ENCODE measurements at regions not wholly inside any gene's neighbourhood (a gene's known extent, or its start where the extent isn't known, plus 50 kb on each side); places are given as distances from the start of the nearest gene placed in this dataset.

DNA sequence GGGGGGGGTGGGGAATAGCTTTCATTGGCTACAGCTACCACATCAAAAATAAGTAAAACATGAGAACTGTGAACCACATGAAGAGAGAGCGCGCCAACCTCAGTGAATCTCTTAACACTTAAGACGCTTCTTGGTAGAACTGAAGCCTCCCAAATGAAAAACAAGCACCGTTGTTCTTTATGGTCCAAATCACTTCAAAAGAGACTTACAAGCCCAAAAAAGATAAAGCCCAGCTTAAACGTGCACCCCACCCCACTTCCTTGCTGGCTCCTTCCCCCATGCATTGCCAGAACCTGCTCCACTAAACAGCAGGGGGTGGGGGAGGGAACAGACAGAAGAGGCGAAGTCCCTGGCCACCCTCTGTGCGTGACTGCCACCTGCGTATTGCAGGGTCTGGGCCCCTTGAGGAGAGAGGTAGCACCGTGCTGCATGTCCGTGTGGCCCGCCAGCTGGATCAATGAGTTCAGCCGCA, 479.1 kb downstream of the FOXO1 start:
- TF ChIP-seq, protein P1, sequence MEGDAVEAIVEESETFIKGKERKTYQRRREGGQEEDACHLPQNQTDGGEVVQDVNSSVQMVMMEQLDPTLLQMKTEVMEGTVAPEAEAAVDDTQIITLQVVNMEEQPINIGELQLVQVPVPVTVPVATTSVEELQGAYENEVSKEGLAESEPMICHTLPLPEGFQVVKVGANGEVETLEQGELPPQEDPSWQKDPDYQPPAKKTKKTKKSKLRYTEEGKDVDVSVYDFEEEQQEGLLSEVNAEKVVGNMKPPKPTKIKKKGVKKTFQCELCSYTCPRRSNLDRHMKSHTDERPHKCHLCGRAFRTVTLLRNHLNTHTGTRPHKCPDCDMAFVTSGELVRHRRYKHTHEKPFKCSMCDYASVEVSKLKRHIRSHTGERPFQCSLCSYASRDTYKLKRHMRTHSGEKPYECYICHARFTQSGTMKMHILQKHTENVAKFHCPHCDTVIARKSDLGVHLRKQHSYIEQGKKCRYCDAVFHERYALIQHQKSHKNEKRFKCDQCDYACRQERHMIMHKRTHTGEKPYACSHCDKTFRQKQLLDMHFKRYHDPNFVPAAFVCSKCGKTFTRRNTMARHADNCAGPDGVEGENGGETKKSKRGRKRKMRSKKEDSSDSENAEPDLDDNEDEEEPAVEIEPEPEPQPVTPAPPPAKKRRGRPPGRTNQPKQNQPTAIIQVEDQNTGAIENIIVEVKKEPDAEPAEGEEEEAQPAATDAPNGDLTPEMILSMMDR (IDR thresholded peaks at IDR 0.05), result no peak
- no peak for TF ChIP-seq POLR2A (IDR thresholded peaks at IDR 0.05)

All from Peyer's patch (tissue), 4 donors.